SK-N-SH treated with all-trans-retinoic acid at 6 μM for 48 hours (cell line): ENCODE measurements at regions not wholly inside any gene's neighbourhood (a gene's known extent, or its start where the extent isn't known, plus 50 kb on each side); places are given as distances from the start of the nearest gene placed in this dataset.

Experiments used
- ARNTL ChIP-seq: fragments of 450-650 bp; formaldehyde crosslinking; IDR thresholded peaks from 2 replicates; pipeline ENCODE4 v1.5.0; 2020; ENCODE audit warnings: low read depth, mild to moderate bottlenecking, moderate library complexity, borderline replicate concordance
- OSR1 ChIP-seq: fragments of 250-450 bp; sonication (Bioruptor Pico); IDR thresholded peaks from 2 replicates; pipeline ENCODE4 v1.8.0; 2022; ENCODE audit warnings: moderate library complexity, mild to moderate bottlenecking, inconsistent platforms
- PPARA ChIP-seq: fragments of 250-450 bp; sonication (Bioruptor Pico); IDR thresholded peaks from 2 replicates; pipeline ENCODE4 v1.5.0; 2020; ENCODE audit warnings: mild to moderate bottlenecking, borderline replicate concordance
- SNAI2 ChIP-seq: fragments of 250-450 bp; sonication (Bioruptor Pico); IDR thresholded peaks from 2 replicates; pipeline ENCODE4 v1.5.0; 2020; ENCODE audit warnings: mild to moderate bottlenecking, moderate library complexity
- ZFP3 ChIP-seq: fragments of 250-450 bp; sonication (Bioruptor Pico); IDR thresholded peaks from 2 replicates; pipeline ENCODE4 v1.5.0; 2020; ENCODE audit warnings: mild to moderate bottlenecking, moderate library complexity
- ZNF565 ChIP-seq: fragments of 450-650 bp; formaldehyde crosslinking; conservative IDR thresholded peaks from 2 replicates; pipeline ENCODE4 v1.5.0; 2020; ENCODE audit warnings: low read depth, mild to moderate bottlenecking, moderate library complexity
- ZNF8 ChIP-seq: fragments of 450-650 bp; formaldehyde crosslinking; IDR thresholded peaks from 2 replicates; pipeline ENCODE4 v1.5.0; 2020; ENCODE audit warnings: mild to moderate bottlenecking, moderate library complexity
- TF ChIP-seq, protein P1 (sequence below): fragments of 250-450 bp; sonication (Bioruptor Pico); IDR thresholded peaks from 2 replicates; pipeline ENCODE4 v1.8.0; 2020; ENCODE audit warnings: mild to moderate bottlenecking, moderate library complexity, borderline replicate concordance

DNA sequence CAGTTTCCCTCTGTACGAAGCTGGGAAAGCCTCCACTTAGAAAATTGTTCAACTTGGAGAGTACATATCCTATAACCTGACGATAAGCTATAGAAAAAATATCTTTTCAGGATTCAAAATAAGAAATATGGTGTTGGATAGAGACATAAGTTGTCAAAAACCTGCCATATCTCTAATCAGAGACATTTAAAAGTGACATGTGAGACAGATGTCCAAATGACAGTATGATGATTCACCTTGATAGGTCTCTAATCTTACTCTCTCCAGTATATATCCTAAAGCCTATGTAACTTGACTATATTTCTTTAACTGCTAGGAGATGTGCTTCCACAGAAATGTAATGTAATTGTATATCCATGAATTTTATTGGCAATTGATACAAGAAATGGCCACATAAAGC lies 932.4 kb upstream of the MAN1A1 start:
- TF ChIP-seq OSR1 (CRISPR knock-in tag) = no peak
- TF ChIP-seq, protein P1, sequence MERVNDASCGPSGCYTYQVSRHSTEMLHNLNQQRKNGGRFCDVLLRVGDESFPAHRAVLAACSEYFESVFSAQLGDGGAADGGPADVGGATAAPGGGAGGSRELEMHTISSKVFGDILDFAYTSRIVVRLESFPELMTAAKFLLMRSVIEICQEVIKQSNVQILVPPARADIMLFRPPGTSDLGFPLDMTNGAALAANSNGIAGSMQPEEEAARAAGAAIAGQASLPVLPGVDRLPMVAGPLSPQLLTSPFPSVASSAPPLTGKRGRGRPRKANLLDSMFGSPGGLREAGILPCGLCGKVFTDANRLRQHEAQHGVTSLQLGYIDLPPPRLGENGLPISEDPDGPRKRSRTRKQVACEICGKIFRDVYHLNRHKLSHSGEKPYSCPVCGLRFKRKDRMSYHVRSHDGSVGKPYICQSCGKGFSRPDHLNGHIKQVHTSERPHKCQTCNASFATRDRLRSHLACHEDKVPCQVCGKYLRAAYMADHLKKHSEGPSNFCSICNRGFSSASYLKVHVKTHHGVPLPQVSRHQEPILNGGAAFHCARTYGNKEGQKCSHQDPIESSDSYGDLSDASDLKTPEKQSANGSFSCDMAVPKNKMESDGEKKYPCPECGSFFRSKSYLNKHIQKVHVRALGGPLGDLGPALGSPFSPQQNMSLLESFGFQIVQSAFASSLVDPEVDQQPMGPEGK = no peak
- no peak for TF ChIP-seq ZFP3
- no peak for TF ChIP-seq SNAI2 (CRISPR knock-in tag)
- TF ChIP-seq ZNF565 (CRISPR knock-in tag) = no peak
- TF ChIP-seq ARNTL = no peak
- no peak for TF ChIP-seq PPARA (CRISPR knock-in tag)
- no peak for TF ChIP-seq ZNF8 (CRISPR knock-in tag)
